ENCODE measurements at regions not wholly inside any gene's neighbourhood (a gene's known extent, or its start where the extent isn't known, plus 50 kb on each side); places are given as distances from the start of the nearest gene placed in this dataset.

DNA sequence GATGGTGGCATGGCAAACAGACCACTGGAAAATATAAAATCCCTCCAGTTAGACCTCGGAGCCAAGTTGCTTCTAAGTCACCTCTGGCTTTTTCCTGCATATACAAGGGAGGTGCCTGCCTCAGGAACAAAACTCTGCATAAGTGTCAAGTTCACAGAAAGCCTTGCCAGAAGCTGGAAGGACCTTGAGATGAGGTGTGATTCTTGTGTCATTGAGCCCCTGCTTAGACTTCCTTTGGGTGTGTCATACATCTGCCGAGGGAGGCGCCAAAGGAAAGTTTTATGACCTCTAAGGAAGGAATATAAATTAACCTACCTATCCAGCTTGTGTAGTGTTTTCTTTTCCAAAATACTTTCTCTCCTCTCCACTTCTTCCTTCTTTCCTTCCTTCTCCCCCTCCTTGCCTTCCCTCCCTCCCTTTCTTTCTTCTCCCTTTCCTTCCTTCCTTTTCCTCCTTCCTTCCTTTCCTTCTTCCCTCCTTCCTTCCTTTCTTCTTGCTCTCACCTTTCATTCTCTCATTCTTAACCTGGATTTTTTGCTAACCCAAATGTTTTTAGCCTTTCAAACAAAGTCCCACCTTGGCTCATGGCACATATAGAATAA, 75.2 kb downstream of the TRIL start:
- CTCF ChIA-PET = interaction anchor here (1.1 to 3.0 kb wide), 2 partner anchors 15 to 39 kb away, joined by 3 to 13 read pairs; no protein-coding TSS in a partner anchor

DNA sequence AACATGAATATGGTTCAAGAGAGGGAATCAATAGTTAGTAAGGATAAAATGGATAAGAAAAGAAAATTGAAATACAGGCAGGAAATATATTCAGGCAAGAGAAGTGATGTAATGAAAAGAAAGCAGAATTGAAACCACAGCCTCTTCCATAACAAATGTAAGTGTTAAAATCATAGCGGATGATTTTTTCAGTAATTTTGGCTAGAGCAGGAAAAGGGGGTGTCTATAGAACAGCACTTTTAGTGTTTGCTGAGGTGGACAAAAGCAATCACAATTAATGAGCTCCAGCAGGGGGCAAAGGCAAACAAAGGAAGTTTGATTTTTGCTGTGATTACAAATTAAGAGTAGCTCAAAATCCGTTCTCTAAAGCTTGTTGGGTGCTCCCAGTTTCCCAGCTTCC, 79.0 kb downstream of the TRIL start:
- TF ChIP-seq, protein P1, sequence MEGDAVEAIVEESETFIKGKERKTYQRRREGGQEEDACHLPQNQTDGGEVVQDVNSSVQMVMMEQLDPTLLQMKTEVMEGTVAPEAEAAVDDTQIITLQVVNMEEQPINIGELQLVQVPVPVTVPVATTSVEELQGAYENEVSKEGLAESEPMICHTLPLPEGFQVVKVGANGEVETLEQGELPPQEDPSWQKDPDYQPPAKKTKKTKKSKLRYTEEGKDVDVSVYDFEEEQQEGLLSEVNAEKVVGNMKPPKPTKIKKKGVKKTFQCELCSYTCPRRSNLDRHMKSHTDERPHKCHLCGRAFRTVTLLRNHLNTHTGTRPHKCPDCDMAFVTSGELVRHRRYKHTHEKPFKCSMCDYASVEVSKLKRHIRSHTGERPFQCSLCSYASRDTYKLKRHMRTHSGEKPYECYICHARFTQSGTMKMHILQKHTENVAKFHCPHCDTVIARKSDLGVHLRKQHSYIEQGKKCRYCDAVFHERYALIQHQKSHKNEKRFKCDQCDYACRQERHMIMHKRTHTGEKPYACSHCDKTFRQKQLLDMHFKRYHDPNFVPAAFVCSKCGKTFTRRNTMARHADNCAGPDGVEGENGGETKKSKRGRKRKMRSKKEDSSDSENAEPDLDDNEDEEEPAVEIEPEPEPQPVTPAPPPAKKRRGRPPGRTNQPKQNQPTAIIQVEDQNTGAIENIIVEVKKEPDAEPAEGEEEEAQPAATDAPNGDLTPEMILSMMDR (IDR thresholded peaks at IDR 0.05; ENCODE audit: control extremely low read depth, extremely low read depth, low read depth, missing control alignments) = no peak
- DNase-seq (ENCODE audit: extremely low spot score) = no peak
- ChIA-PET POLR2A (no interaction called here), CTCF (interaction anchor here (1.6 kb wide), 1 partner anchor 8 kb away, joined by 3 read pairs; no protein-coding TSS in a partner anchor)

More for the DNA sequence above, 75.2 kb downstream of the TRIL start:
- TF ChIP-seq, protein P1 (IDR thresholded peaks at IDR 0.05; ENCODE audit: control extremely low read depth, extremely low read depth, low read depth, missing control alignments) = no peak
- POLR2A ChIA-PET = no interaction called here
- no peak for DNase-seq (ENCODE audit: extremely low spot score)

DNA sequence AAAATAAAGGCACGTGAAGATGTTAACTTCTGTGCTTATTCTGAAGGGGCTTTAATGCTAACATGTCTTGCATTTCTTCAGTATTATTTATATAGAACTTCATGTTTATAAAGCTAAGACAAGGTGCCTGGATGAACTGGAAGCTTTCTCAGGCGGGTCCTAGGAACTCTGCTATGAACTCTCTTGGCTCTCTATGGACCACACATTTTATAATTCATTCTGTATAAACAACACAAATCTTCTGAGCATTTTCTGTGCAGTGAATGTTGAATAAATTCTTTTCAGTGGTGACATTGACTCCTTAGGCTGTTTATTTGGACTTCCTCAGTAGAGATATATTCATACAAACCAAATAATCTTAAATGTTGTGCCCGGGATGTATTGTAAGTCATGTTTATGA, 79.6 kb downstream of the TRIL start:
- TF ChIP-seq, protein P1 (IDR thresholded peaks at IDR 0.05; ENCODE audit: control extremely low read depth, extremely low read depth, low read depth, missing control alignments) = no peak
- ChIA-PET POLR2A (no interaction called here), CTCF (no interaction called here)
- no peak for DNase-seq (ENCODE audit: extremely low spot score)

All from GM10248 (cell line).